K562 (cell line): ENCODE measurements at regions not wholly inside any gene's neighbourhood (a gene's known extent, or its start where the extent isn't known, plus 50 kb on each side); places are given as distances from the start of the nearest gene placed in this dataset.
"Not testable (repeated sequence)": the region's sequence is repeated elsewhere in the genome, so short reads cannot be mapped to it uniquely, and the experiment has no call there.

ENCODE experiments used
- ATAC-seq: fragments of 200-7000 bp; cut with Tn5 transposase; 3 replicates; pipeline ENCODE4 v1.9.1; 2020; ENCODE audit warnings: moderate library complexity
- BruUV-seq: library from RNA; stranded (reverse); fragments of 400-500 nt; replicated peaks from 2 replicates; lab custom pipeline; 2021; lab: Mats Ljungman, UMichigan
- CTCF ChIA-PET: fragments of 300-600 bp; formaldehyde crosslinking; extraction: SDS; loops from one replicate; lab custom pipeline; 2021; ENCODE audit warnings: low intra/inter-chr PET ratio; lab: Yijun Ruan, JAX
- POLR2A ChIA-PET: fragments of 300-600, 350-650 bp; sonication (Branson Sonifier 250); formaldehyde crosslinking; extraction: SDS; loops from one replicate; lab custom pipeline; 2021; ENCODE audit warnings: antibody characterized with exemption, inconsistent platforms; lab: Yijun Ruan, JAX
- DNase-seq, 4 experiments: peaks; one replicate each; pipeline versions ENCODE4 v3.0.0 to v3.0.0-alpha.2; 2011 to 2018; ENCODE audit warnings: low spot score in 3 of 4, mixed read lengths in 3 of 4; ENCODE audit errors: extremely low read depth in 1 of 4
- FAIRE-seq: peaks from 2 replicates; lab custom pipeline; 2011; peaks lifted over from hg19 to GRCh38; lab: Jason Lieb, UNC
- H2AFZ ChIP-seq: 2 replicates; pipeline ENCODE4 v1.6.0; 2011; ENCODE audit warnings: low read depth, low read length, control low read depth, inconsistent platforms
- H3K27ac ChIP-seq: fragments of 200-600 bp; 3 replicates; pipeline ENCODE4 v1.8.0; 2011; ENCODE audit warnings: low read depth, mild to moderate bottlenecking, control low read depth, inconsistent platforms, low read length, moderate library complexity, mixed read lengths; ENCODE audit errors: extremely low read depth
- H3K27me3 ChIP-seq, 2 experiments: fragments of 300-600 bp in 1 of 2; 2 replicates in 1 of 2; 3 replicates in 1 of 2; pipeline versions ENCODE4 v1.6.0 to v1.8.0; 2011; ENCODE audit warnings: inconsistent platforms in 2 of 2, low read length in 2 of 2, mild to moderate bottlenecking in 1 of 2, mixed read lengths in 1 of 2, moderate library complexity in 1 of 2; ENCODE audit not compliant: control insufficient read depth in 2 of 2, insufficient read depth in 2 of 2
- H3K36me3 ChIP-seq: fragments of 300-600 bp; 3 replicates; pipeline ENCODE4 v1.8.0; 2011; ENCODE audit warnings: mild to moderate bottlenecking, low read length, inconsistent platforms; ENCODE audit not compliant: control insufficient read depth, insufficient read depth
- H3K4me1 ChIP-seq, 2 experiments: fragments of 200-600 bp in 1 of 2; replicated peaks in 1 of 2; 2 replicates in 1 of 2; 3 replicates in 1 of 2; pipeline versions ENCODE4 v1.5.1 to v1.8.0; 2011; ENCODE audit warnings: inconsistent platforms in 2 of 2, low read length in 2 of 2, mild to moderate bottlenecking in 1 of 2, mixed read lengths in 1 of 2, moderate library complexity in 1 of 2; ENCODE audit not compliant: control insufficient read depth in 2 of 2, insufficient read depth in 2 of 2
- H3K4me2 ChIP-seq: 2 replicates; pipeline ENCODE4 v1.6.1; 2011; ENCODE audit warnings: low read length, control low read depth, inconsistent platforms, mixed read lengths; ENCODE audit not compliant: insufficient read depth
- H3K4me3 ChIP-seq: fragments of 200-600 bp; sonication (generic), shearing (Covaris generic); 2 replicates; pipeline ENCODE4 v1.5.1; 2016; ENCODE audit warnings: control low read depth, inconsistent platforms
- H3K79me2 ChIP-seq: fragments of 200-600 bp; 3 replicates; pipeline ENCODE4 v1.8.0; 2011; ENCODE audit warnings: low read length, inconsistent platforms; ENCODE audit not compliant: control insufficient read depth, insufficient read depth
- H3K9ac ChIP-seq, 2 experiments: 2 replicates each; pipeline versions ENCODE4 v1.6.0 to v1.6.1; 2011; ENCODE audit warnings: low read depth in 2 of 2, low read length in 2 of 2, control low read depth in 1 of 2, inconsistent platforms in 1 of 2, mild to moderate bottlenecking in 1 of 2, mixed read lengths in 1 of 2; ENCODE audit not compliant: insufficient read depth in 1 of 2
- H3K9me1 ChIP-seq: one replicate; pipeline ENCODE4 v1.6.0; 2011; ENCODE audit warnings: inconsistent platforms, mild to moderate bottlenecking, low read length, moderate library complexity; ENCODE audit not compliant: control insufficient read depth, insufficient read depth
- H3K9me3 ChIP-seq: replicated peaks from 2 replicates; pipeline ENCODE4 v1.5.1; 2011; ENCODE audit warnings: low read depth, low read length, inconsistent platforms; ENCODE audit not compliant: control insufficient read depth, insufficient read depth
- H4K20me1 ChIP-seq: replicated peaks from 2 replicates; pipeline ENCODE4 v1.6.1; 2011; ENCODE audit warnings: low read length, inconsistent platforms, mixed read lengths; ENCODE audit not compliant: control insufficient read depth, insufficient read depth
- EP400 ChIP-seq: fragments of 450-650 bp; IDR thresholded peaks from 2 replicates; pipeline ENCODE4 v1.6.1; 2017; ENCODE audit warnings: antibody characterized with exemption, mild to moderate bottlenecking, moderate library complexity
- HDAC3 ChIP-seq: fragments of 450-650 bp; IDR thresholded peaks from 2 replicates; pipeline ENCODE4 v1.6.1; 2018; ENCODE audit warnings: borderline replicate concordance, mild to moderate bottlenecking, moderate library complexity; ENCODE audit not compliant: partially characterized antibody
- NR2C2 ChIP-seq, 2 experiments: fragments of 200-800 bp in 1 of 2; sonication (Bioruptor generic) in 1 of 2; sonication (generic) in 1 of 2; formaldehyde crosslinking in 1 of 2; IDR thresholded peaks; 2 replicates each; pipeline versions ENCODE4 v1.6.1 to v1.8.0; 2016 to 2022; ENCODE audit warnings: mild to moderate bottlenecking in 1 of 2, missing compliant biosample characterization in 1 of 2, missing genetic modification characterization in 1 of 2, missing genetic modification reagents in 1 of 2
- POLR2AphosphoS2 ChIP-seq: IDR thresholded peaks from 2 replicates; pipeline ENCODE4 v1.6.1; 2012; ENCODE audit warnings: low read length, improper control_type of control experiment
- POLR2G ChIP-seq: fragments of 200-400 bp; formaldehyde crosslinking; IDR thresholded peaks from 2 replicates; pipeline ENCODE4 v1.6.1; 2017; ENCODE audit warnings: low read depth, mild to moderate bottlenecking, antibody characterized with exemption, low read length, moderate library complexity
- TAF15 ChIP-seq: fragments of 200-400 bp; formaldehyde crosslinking; IDR thresholded peaks from 2 replicates; pipeline ENCODE4 v1.6.1; 2017; ENCODE audit warnings: mild to moderate bottlenecking, low read depth, low read length, moderate library complexity
- ZNF165 ChIP-seq: fragments of 250-450 bp; sonication (Bioruptor Pico); IDR thresholded peaks from 2 replicates; pipeline ENCODE4 v1.4.0; 2020; ENCODE audit warnings: borderline replicate concordance
- ZNF184 ChIP-seq: sonication (generic); formaldehyde crosslinking; IDR thresholded peaks from 2 replicates; pipeline ENCODE4 v1.5.0; 2020; ENCODE audit warnings: missing genetic modification reagents
- WGBS: fragments of 100-300 bp; shearing (Covaris generic); methylation state at CpG from one replicate; pipeline ENCODE4 v1.1.6; 2016; ENCODE audit warnings: low coverage, mixed read lengths; ENCODE audit not compliant: insufficient coverage; ENCODE audit errors: missing lambda C conversion rate; 5-methylcytosine and 5-hydroxymethylcytosine counted together
- in situ Hi-C: fragments of 300-500 bp; cut with MboI; formaldehyde crosslinking; loops from 4 replicates; pipeline ENCODE4 v1.15.0; 2018; ENCODE audit warnings: inconsistent platforms, mixed read lengths
- intact Hi-C: fragments of 100-400 bp; cut with micrococcal nuclease; formaldehyde crosslinking; loops from 2 replicates; pipeline ENCODE4 v1.14.2; 2022
- TF ChIP-seq, protein P1 (sequence below): sonication (generic); formaldehyde crosslinking; IDR thresholded peaks from 2 replicates; pipeline ENCODE4 v1.4.0; 2020; ENCODE audit warnings: mild to moderate bottlenecking, missing genetic modification reagents
- TF ChIP-seq, protein P2 (sequence below): sonication (generic); formaldehyde crosslinking; IDR thresholded peaks from 2 replicates; pipeline ENCODE4 v1.8.0; 2022; ENCODE audit warnings: mild to moderate bottlenecking, missing genetic modification reagents

DNA sequence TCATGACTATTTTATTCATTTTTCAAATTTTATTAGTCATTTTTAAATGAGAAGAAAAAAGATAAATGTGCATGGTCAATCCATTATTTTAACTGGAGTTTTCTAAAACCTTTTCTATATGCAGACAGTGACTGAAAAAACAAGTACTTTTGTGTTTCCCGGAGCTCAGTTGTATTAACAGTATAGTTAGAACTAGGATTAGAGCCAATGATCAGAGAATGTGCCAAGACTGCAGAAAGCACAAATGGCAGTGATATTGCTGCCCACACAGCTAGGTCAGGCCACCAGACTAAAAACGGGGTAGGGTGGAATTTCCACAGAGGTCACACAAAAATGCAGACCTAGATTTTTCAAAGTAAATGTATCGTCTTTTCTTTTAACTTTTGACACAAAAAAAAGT, 163.1 kb upstream of the GRIK3 start:
- H3K4me3 ChIP-seq, result no peak overlapping the region
- no peaks in the 10 kb centered on the region for H3K4me1 ChIP-seq
- no peaks in the 10 kb centered on the region for H3K9me1 ChIP-seq
- H3K9ac ChIP-seq, result no peak overlapping the region
- no peak overlapping the region for H2AFZ ChIP-seq
- H3K79me2 ChIP-seq, result no peaks in the 10 kb centered on the region
- no peak for DNase-seq
- intact Hi-C loops, result no loop called here
- H3K9me3 ChIP-seq, result no peaks in the 10 kb centered on the region
- no peak for ATAC-seq
- POLR2A ChIA-PET, result no interaction called here
- FAIRE-seq, result no peak
- CTCF ChIA-PET, result no interaction called here
- H3K27ac ChIP-seq, result no peak overlapping the region
- 2% methylated on average over 3 of the region's 3 CpGs for WGBS
- in situ Hi-C loops, result no loop called here
- BruUV-seq, result no TSS peak
- no peak overlapping the region for H3K4me2 ChIP-seq
- H4K20me1 ChIP-seq, result no peaks in the 10 kb centered on the region
- H3K27me3 ChIP-seq, result no peaks in the 10 kb centered on the region
- TF ChIP-seq, protein P1, sequence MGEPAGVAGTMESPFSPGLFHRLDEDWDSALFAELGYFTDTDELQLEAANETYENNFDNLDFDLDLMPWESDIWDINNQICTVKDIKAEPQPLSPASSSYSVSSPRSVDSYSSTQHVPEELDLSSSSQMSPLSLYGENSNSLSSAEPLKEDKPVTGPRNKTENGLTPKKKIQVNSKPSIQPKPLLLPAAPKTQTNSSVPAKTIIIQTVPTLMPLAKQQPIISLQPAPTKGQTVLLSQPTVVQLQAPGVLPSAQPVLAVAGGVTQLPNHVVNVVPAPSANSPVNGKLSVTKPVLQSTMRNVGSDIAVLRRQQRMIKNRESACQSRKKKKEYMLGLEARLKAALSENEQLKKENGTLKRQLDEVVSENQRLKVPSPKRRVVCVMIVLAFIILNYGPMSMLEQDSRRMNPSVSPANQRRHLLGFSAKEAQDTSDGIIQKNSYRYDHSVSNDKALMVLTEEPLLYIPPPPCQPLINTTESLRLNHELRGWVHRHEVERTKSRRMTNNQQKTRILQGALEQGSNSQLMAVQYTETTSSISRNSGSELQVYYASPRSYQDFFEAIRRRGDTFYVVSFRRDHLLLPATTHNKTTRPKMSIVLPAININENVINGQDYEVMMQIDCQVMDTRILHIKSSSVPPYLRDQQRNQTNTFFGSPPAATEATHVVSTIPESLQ (CRISPR knock-in tag), result no peak
- TF ChIP-seq ZNF165 (CRISPR knock-in tag) (no peak), EP400 (no peak), ZNF184 (CRISPR knock-in tag) (no peak), TAF15 (no peak), POLR2AphosphoS2 (no peak), HDAC3 (no peak), POLR2G (no peak), NR2C2 (CRISPR knock-in tag; IDR thresholded peaks at IDR 0.05) (no peak), NR2C2 (tag; IDR thresholded peaks at IDR 0.05) (no peak)
- TF ChIP-seq, protein P2, sequence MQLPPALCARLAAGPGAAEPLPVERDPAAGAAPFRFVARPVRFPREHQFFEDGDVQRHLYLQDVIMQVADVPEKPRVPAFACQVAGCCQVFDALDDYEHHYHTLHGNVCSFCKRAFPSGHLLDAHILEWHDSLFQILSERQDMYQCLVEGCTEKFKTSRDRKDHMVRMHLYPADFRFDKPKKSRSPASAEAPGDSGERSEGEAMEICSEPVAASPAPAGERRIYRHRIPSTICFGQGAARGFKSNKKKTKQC (CRISPR knock-in tag), result no peak
- H3K36me3 ChIP-seq, result no peaks in the 10 kb centered on the region

DNA sequence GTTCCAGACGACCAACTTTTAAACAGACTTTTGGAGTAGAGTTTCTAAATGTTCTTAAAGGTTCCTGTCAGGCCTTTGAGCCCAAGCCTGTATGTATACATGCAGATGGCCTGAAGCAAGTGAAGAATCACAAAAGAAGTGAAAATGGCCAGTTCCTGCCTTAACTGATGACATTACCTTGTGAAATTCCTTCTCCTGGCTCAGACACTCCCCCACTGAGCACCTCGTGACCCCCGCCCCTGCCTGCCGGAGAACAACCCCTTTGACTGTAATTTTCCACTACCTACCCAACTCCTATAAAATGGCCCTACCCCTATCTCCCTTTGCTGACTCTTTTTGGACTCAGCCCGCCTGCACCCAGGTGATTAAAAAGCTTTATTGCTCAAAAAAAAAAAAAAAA, 180.0 kb upstream of the GRIK3 start:
- DNase-seq, intact Hi-C loops, H3K36me3 ChIP-seq, ATAC-seq, H4K20me1 ChIP-seq, FAIRE-seq, CTCF ChIA-PET, in situ Hi-C loops, H3K9ac ChIP-seq, H3K4me3 ChIP-seq, H3K79me2 ChIP-seq, H3K4me2 ChIP-seq, H2AFZ ChIP-seq, H3K9me1 ChIP-seq, H3K27ac ChIP-seq, H3K27me3 ChIP-seq, POLR2A ChIA-PET, H3K4me1 ChIP-seq, BruUV-seq, H3K9me3 ChIP-seq: not testable (repeated sequence)
- 3% methylated on average over 5 of the region's 5 CpGs for WGBS
